Skin of body (tissue), 1 donor: ENCODE measurements at regions not wholly inside any gene's neighbourhood (a gene's known extent, or its start where the extent isn't known, plus 50 kb on each side); places are given as distances from the start of the nearest gene placed in this dataset.

Experiments
- DNase-seq: peaks from one replicate; lab custom pipeline; 2025; lab: John Stamatoyannopoulos, UW

DNA sequence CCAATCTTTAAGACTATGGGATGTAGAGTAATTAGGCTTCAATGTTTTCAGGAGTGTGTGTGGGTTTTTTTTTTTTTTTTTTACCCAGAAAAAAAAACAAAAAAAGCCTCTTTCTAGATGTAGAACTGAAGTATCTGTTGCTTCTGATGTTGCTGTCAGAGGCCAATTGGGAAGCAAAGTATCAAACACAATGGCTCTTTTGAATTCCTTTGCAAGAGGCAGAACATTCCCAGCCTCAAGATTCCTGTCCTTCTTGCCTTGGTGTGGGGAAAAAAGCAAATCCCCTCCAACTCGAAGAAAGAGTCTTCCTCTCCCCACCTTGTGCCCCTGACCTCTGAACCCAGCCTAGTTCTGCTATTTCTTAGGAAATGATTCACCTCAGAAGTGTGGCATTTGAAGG is 55.4 kb upstream of the LMO4 start:
- no peak for DNase-seq

DNA sequence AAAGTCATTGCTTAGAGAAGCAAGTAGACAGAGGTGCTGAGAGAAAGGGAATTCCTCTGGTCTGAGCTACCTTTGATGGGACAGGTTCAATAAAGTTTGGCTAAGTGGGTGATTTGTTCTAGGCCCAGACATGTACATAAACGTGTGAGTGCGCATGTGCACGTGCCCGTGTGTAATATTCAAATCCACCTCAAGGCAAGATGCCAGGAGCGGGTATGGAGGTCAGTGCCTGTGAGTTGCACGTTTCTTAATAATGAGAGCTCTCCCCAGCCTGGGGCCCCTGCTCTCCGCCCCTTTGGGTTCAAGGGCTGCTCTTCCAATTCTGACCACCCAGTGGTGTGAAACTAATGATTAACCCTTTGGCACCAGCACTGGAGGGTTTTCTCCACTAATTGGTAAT is 53.8 kb upstream of the LMO4 start:
- DNase-seq: no peak

DNA sequence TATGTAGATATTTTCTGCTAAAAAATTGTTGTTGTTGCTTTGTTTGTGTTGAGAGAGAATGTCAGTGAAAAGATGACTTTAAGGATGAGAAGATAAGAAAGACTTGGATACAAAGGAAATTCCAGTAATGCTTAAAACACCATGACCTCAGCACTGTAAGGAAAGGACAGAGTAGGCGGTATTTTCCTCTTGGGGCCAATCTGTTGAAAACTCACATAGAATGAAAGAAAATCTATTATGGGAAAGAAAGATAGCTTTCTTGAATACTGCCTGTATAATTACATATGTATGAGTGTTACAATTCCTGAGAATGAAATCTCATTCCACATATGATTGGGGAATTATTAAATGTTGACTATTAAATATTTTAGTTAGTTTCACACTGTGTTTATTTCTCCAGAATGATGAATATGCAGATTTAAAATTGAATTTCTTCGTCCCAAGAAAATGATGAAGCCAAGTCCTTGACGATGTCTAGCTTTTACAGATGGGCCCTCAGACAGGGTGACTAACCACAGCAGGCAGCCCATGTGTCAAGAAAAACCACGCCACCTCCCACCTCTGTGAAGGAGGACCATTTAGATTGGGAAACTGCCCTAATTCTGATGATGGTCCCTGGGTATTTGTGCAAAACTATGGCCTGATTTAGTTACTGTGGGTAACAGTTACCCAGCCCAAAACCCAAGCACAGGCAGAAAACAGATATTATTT is 49.7 kb upstream of the LMO4 start:
- DNase-seq: peak; percentile 78
